SU-DHL-6 (cell line): ENCODE measurements at regions not wholly inside any gene's neighbourhood (a gene's known extent, or its start where the extent isn't known, plus 50 kb on each side); places are given as distances from the start of the nearest gene placed in this dataset.
"Not testable (repeated sequence)": the region's sequence is repeated elsewhere in the genome, so short reads cannot be mapped to it uniquely, and the experiment has no call there.

Experiments used
- H2AFZ ChIP-seq: fragments of 200-600 bp; sonication (generic); 2 replicates; pipeline ENCODE4 v1.6.1; 2014; ENCODE audit warnings: low read depth, mild to moderate bottlenecking, moderate library complexity, mixed read lengths, antibody characterized with exemption, low read length; ENCODE audit not compliant: severe bottlenecking
- H3F3A ChIP-seq: fragments of 200-600 bp; shearing (Covaris generic); 2 replicates; pipeline ENCODE4 v1.6.0; 2016; ENCODE audit warnings: antibody characterized with exemption, mild to moderate bottlenecking; ENCODE audit not compliant: insufficient read depth
- H3K27ac ChIP-seq: fragments of 200-600 bp; sonication (generic); 2 replicates; pipeline ENCODE4 v1.5.1; 2016; ENCODE audit warnings: low read depth, mild to moderate bottlenecking, low read length, moderate library complexity, mixed read lengths
- H3K27me3 ChIP-seq: fragments of 200-600 bp; sonication (generic), shearing (Covaris generic); 2 replicates; pipeline ENCODE4 v1.6.0; 2014; ENCODE audit warnings: mild to moderate bottlenecking, low read length
- H3K36me3 ChIP-seq: fragments of 200-600 bp; sonication (generic); 2 replicates; pipeline ENCODE4 v1.6.1; 2014; ENCODE audit warnings: mild to moderate bottlenecking, low read length, mixed read lengths
- H3K4me2 ChIP-seq: fragments of 300-600, 200-600 bp; shearing (Covaris generic), sonication (generic); 2 replicates; pipeline ENCODE4 v1.6.0; 2014; ENCODE audit warnings: low read length, low read depth, mild to moderate bottlenecking; ENCODE audit not compliant: poor library complexity, severe bottlenecking
- H3K4me3 ChIP-seq: fragments of 200-600 bp; sonication (generic); 2 replicates; pipeline ENCODE4 v1.5.1; 2014; ENCODE audit warnings: antibody characterized with exemption, low read length, mild to moderate bottlenecking, mixed read lengths; ENCODE audit not compliant: insufficient read depth, poor library complexity, severe bottlenecking
- H3K79me2 ChIP-seq: fragments of 200-600 bp; sonication (generic); 2 replicates; pipeline ENCODE4 v1.6.1; 2014; ENCODE audit warnings: mild to moderate bottlenecking, low read length, moderate library complexity; ENCODE audit not compliant: insufficient read depth
- H3K9ac ChIP-seq: fragments of 200-600 bp; sonication (generic); 2 replicates; pipeline ENCODE4 v1.7.0; 2014; ENCODE audit warnings: mild to moderate bottlenecking, low read length
- H3K9me2 ChIP-seq: fragments of 200-600 bp; sonication (generic); replicated peaks from 2 replicates; pipeline ENCODE4 v1.6.1; 2014; ENCODE audit warnings: low read length; ENCODE audit not compliant: insufficient read depth
- H3K9me3 ChIP-seq: fragments of 200-600 bp; sonication (generic); 2 replicates; pipeline ENCODE4 v1.6.1; 2014; ENCODE audit warnings: low read length, mixed read lengths; ENCODE audit not compliant: insufficient read depth
- H4K20me1 ChIP-seq: fragments of 200-600 bp; sonication (generic); 2 replicates; pipeline ENCODE4 v1.6.1; 2014; ENCODE audit warnings: low read depth, mild to moderate bottlenecking, antibody characterized with exemption, low read length, moderate library complexity, mixed read lengths
- CTCF ChIP-seq: fragments of 200-600 bp; sonication (generic); IDR thresholded peaks from one replicate; pipeline ENCODE4 v1.5.1; 2017; ENCODE audit warnings: antibody characterized with exemption, mild to moderate bottlenecking, low read length, moderate library complexity; ENCODE audit not compliant: insufficient read depth, poor library complexity, severe bottlenecking
- EZH2phosphoT487 ChIP-seq: fragments of 200-600 bp; sonication (generic), shearing (Covaris generic); conservative IDR thresholded peaks from 2 replicates; pipeline ENCODE4 v1.6.1; 2018; ENCODE audit warnings: mild to moderate bottlenecking, antibody characterized with exemption, low read length, moderate library complexity, mixed read lengths

- Histone ChIP-seq H3K79me2 (no peaks in the 10 kb centered on the region), H3K27ac (no peak overlapping the region), H2AFZ (no peak overlapping the region), H3K4me3 (no peak overlapping the region), H3F3A (no peaks in the 10 kb centered on the region), H3K4me2 (no peak overlapping the region), H3K27me3 (no peaks in the 10 kb centered on the region), H3K9me3 (no peaks in the 10 kb centered on the region), H3K9me2 (no peaks in the 10 kb centered on the region), H4K20me1 (no peaks in the 10 kb centered on the region), H3K36me3 (no peaks in the 10 kb centered on the region), H3K9ac (no peak overlapping the region)
- no peak for TF ChIP-seq CTCF
- TF ChIP-seq EZH2phosphoT487, result no peak
Measured at GRCh38 chr2:210965472-210965871, 409.1 kb downstream of the CPS1 start.

GRCh38 chr2:210966330-210966729 lies 409.9 kb downstream of the CPS1 start:
- Histone ChIP-seq H3K27me3 (no peaks in the 10 kb centered on the region), H3K9me2 (no peaks in the 10 kb centered on the region), H3K9me3 (no peaks in the 10 kb centered on the region), H3K9ac (no peak overlapping the region), H3K79me2 (no peaks in the 10 kb centered on the region), H3K4me3 (no peak overlapping the region), H3F3A (no peaks in the 10 kb centered on the region), H3K4me2 (no peak overlapping the region), H4K20me1 (no peaks in the 10 kb centered on the region), H2AFZ (no peak overlapping the region), H3K27ac (no peak overlapping the region), H3K36me3 (no peaks in the 10 kb centered on the region)
- no peak for TF ChIP-seq EZH2phosphoT487
- no peak for TF ChIP-seq CTCF

- Histone ChIP-seq H3K9me3 (no peaks in the 10 kb centered on the region), H3K27me3 (no peaks in the 10 kb centered on the region), H2AFZ (no peak overlapping the region), H3F3A (no peaks in the 10 kb centered on the region), H3K79me2 (no peaks in the 10 kb centered on the region), H3K27ac (no peak overlapping the region), H4K20me1 (no peaks in the 10 kb centered on the region), H3K9me2 (no peaks in the 10 kb centered on the region), H3K9ac (no peak overlapping the region), H3K4me2 (no peak overlapping the region), H3K4me3 (no peak overlapping the region), H3K36me3 (no peaks in the 10 kb centered on the region)
- TF ChIP-seq CTCF, result no peak
- no peak for TF ChIP-seq EZH2phosphoT487
Measured at GRCh38 chr2:210971431-210971830, 415.0 kb downstream of the CPS1 start.

- not testable (repeated sequence) for H4K20me1 ChIP-seq, H3K27me3 ChIP-seq, H2AFZ ChIP-seq, H3K9me3 ChIP-seq, H3K9ac ChIP-seq, H3K36me3 ChIP-seq, H3F3A ChIP-seq, H3K27ac ChIP-seq, H3K4me2 ChIP-seq, H3K9me2 ChIP-seq, H3K4me3 ChIP-seq, H3K79me2 ChIP-seq
Measured at GRCh38 chr2:210986806-210987205, 430.4 kb downstream of the CPS1 start.
